ENCODE measurements at regions not wholly inside any gene's neighbourhood (a gene's known extent, or its start where the extent isn't known, plus 50 kb on each side); places are given as distances from the start of the nearest gene placed in this dataset.
A peak's percentile ranks its signal among the peaks of the same experiment; 100 is the strongest.

DNA sequence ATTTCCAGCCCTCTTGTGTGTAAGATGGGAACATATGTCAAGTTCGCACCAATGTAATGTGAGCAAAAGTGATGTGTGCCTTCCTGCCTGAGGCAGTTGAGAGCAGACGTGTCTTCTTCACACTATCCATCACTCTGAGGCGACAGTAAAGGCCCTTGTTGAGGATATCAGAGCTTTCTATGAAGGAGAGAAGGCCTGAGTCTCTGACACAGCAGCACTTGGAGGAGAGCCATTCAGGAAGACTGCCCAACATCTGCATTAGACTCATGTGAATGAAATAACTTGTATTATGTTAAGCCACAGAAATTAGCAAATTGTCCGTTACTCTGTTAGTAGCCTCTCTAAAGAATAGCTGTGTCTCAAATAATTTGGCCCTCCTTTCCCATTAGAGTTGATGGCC lies 108.8 kb upstream of the CCDC54 start:
- Histone ChIP-seq H3K27me3 (ENCODE audit: control insufficient read depth in 3 of 3, insufficient read depth in 3 of 3, low read length in 2 of 3) (no peaks in the 10 kb centered on the region), H3K36me3 (ENCODE audit: control insufficient read depth in 4 of 4, insufficient read depth in 4 of 4, low read length in 4 of 4) (no peaks in the 10 kb centered on the region), H3K4me3 (no peak overlapping the region), H3K27ac (ENCODE audit: low read depth in 1 of 2, low read length in 1 of 2) (no peak overlapping the region), H3K9me3 (ENCODE audit: control insufficient read depth in 4 of 4, insufficient read depth in 3 of 4, low read length in 3 of 4) (no peaks in the 10 kb centered on the region), H3K4me1 (ENCODE audit: control insufficient read depth in 5 of 5, insufficient read depth in 5 of 5, low read length in 5 of 5) (peaks cover 0 to 7% (median 0%) of the 10 kb centered on the region in 5 donors), H3K9ac (ENCODE audit: insufficient read depth in 1 of 2, low read length in 2 of 2) (no peak overlapping the region)
- DNase-seq (peak in 1 of 3 donors; percentile 43), ATAC-seq (ENCODE audit: insufficient read depth, low FRiP score) (no peak)
- 91 to 93% methylated on average over 4 of the region's 4 CpGs for WGBS, 2 donors
- TF ChIP-seq, protein P1, sequence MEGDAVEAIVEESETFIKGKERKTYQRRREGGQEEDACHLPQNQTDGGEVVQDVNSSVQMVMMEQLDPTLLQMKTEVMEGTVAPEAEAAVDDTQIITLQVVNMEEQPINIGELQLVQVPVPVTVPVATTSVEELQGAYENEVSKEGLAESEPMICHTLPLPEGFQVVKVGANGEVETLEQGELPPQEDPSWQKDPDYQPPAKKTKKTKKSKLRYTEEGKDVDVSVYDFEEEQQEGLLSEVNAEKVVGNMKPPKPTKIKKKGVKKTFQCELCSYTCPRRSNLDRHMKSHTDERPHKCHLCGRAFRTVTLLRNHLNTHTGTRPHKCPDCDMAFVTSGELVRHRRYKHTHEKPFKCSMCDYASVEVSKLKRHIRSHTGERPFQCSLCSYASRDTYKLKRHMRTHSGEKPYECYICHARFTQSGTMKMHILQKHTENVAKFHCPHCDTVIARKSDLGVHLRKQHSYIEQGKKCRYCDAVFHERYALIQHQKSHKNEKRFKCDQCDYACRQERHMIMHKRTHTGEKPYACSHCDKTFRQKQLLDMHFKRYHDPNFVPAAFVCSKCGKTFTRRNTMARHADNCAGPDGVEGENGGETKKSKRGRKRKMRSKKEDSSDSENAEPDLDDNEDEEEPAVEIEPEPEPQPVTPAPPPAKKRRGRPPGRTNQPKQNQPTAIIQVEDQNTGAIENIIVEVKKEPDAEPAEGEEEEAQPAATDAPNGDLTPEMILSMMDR (IDR thresholded peaks at IDR 0.05; ENCODE audit: control extremely low read depth, extremely low read depth): no peak

DNA sequence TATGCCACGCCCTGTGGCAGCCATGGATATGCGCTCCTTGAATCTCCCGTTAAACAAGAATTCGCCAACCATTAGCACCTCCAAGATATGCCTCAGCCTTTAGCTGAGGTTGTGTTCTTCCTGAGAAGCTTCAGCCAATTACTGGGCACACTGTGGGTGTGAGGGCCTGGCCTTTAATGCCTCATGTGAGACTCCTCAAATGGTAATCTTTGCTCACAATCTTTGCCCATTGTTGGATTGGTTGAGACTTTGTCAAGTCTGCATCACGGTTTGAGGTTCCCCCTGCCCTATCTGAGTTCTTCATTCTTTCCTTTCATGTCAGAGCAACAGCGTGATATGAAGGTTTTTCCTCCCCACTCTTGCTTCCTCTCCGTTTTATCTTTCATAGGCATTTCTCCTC lies 108.1 kb upstream of the CCDC54 start:
- DNase-seq (no peak), ATAC-seq (ENCODE audit: insufficient read depth, low FRiP score) (no peak)
- Histone ChIP-seq H3K9ac (ENCODE audit: insufficient read depth in 1 of 2, low read length in 2 of 2) (no peak overlapping the region), H3K4me1 (ENCODE audit: control insufficient read depth in 5 of 5, insufficient read depth in 5 of 5, low read length in 5 of 5) (peaks cover 0 to 7% (median 0%) of the 10 kb centered on the region in 5 donors), H3K27ac (ENCODE audit: low read depth in 1 of 2, low read length in 1 of 2) (no peak overlapping the region), H3K36me3 (ENCODE audit: control insufficient read depth in 4 of 4, insufficient read depth in 4 of 4, low read length in 4 of 4) (no peaks in the 10 kb centered on the region), H3K27me3 (ENCODE audit: control insufficient read depth in 3 of 3, insufficient read depth in 3 of 3, low read length in 2 of 3) (no peaks in the 10 kb centered on the region), H3K4me3 (no peak overlapping the region), H3K9me3 (ENCODE audit: control insufficient read depth in 4 of 4, insufficient read depth in 3 of 4, low read length in 3 of 4) (no peaks in the 10 kb centered on the region)
- TF ChIP-seq, protein P1 (IDR thresholded peaks at IDR 0.05; ENCODE audit: control extremely low read depth, extremely low read depth): no peak
- 71 to 79% methylated on average over 7 of the region's 7 CpGs for WGBS, 2 donors

DNA sequence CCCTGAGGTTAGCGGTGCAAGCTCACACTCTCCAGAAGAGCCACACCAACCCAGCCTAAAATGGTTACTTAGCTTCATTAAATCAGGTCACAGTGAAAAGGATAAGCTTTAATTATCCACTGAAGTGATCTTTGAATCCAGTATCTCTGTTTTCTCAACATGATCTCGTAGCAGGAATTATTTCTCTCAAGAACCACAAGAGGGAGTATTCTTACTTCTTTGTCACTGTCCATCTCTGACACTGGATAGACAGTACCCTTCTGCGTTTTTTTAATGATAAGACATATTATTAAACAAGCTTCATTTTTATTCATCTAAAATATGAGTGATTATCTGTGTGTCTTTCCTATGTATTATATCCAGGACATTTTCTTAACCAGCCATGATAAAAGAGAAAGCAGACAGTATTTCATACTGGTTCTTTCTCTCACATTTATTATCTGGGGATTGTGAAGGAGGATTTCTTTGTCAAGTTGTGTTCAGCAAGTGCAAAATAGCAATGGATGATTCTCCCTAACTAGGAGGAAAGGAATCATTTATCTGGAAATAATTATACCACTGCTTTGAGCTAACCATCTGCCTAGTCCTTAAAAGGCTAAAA lies 105.4 kb upstream of the CCDC54 start:
- Histone ChIP-seq H3K9me3 (ENCODE audit: control insufficient read depth in 4 of 4, insufficient read depth in 3 of 4, low read length in 3 of 4) (no peaks in the 10 kb centered on the region), H3K4me1 (ENCODE audit: control insufficient read depth in 5 of 5, insufficient read depth in 5 of 5, low read length in 5 of 5) (no peaks in the 10 kb centered on the region), H3K9ac (ENCODE audit: insufficient read depth in 1 of 2, low read length in 2 of 2) (no peak overlapping the region), H3K4me3 (no peak overlapping the region), H3K27me3 (ENCODE audit: control insufficient read depth in 3 of 3, insufficient read depth in 3 of 3, low read length in 2 of 3) (no peaks in the 10 kb centered on the region), H3K27ac (ENCODE audit: low read depth in 1 of 2, low read length in 1 of 2) (no peak overlapping the region), H3K36me3 (ENCODE audit: control insufficient read depth in 4 of 4, insufficient read depth in 4 of 4, low read length in 4 of 4) (no peaks in the 10 kb centered on the region)
- 11 to 20% methylated on average over 3 of the region's 3 CpGs for WGBS, 2 donors
- TF ChIP-seq, protein P1 (IDR thresholded peaks at IDR 0.05; ENCODE audit: control extremely low read depth, extremely low read depth): peak; percentile 35
- DNase-seq (peak in 2 of 3 donors; percentile 37), ATAC-seq (ENCODE audit: insufficient read depth, low FRiP score) (peak; percentile 77)

DNA sequence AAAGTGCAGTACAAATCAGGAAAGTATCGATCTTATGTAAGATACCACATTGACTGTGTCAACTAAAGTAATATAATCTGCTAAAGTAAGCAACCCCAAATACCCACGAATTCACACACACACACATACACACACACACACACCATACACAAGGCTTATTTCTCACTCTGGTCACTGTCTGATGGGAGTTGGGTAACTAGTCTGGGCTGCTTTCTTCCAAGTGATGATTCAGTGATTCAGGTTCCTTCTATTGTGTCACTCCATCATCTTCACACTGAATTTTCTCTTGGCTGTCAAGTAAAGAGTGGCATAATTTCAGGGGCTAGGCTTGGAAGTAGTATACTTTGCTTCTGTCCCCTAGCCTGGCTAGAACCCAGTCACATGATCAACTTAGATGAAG lies 104.8 kb upstream of the CCDC54 start:
- H3K9me3 ChIP-seq (ENCODE audit: control insufficient read depth in 4 of 4, insufficient read depth in 3 of 4, low read length in 3 of 4): no peaks in the 10 kb centered on the region

More for the DNA sequence above, 104.8 kb upstream of the CCDC54 start:
- DNase-seq: no peak
- Histone ChIP-seq H3K36me3 (ENCODE audit: control insufficient read depth in 4 of 4, insufficient read depth in 4 of 4, low read length in 4 of 4) (no peaks in the 10 kb centered on the region), H3K9ac (ENCODE audit: insufficient read depth in 1 of 2, low read length in 2 of 2) (no peak overlapping the region), H3K27ac (ENCODE audit: low read depth in 1 of 2, low read length in 1 of 2) (no peak overlapping the region), H3K4me1 (ENCODE audit: control insufficient read depth in 5 of 5, insufficient read depth in 5 of 5, low read length in 5 of 5) (no peaks in the 10 kb centered on the region), H3K27me3 (ENCODE audit: control insufficient read depth in 3 of 3, insufficient read depth in 3 of 3, low read length in 2 of 3) (no peaks in the 10 kb centered on the region), H3K4me3 (no peak overlapping the region)
- TF ChIP-seq, protein P1 (IDR thresholded peaks at IDR 0.05; ENCODE audit: control extremely low read depth, extremely low read depth): no peak
- no peak for ATAC-seq (ENCODE audit: insufficient read depth, low FRiP score)
- 88 to 90% methylated on average over 2 of the region's 2 CpGs for WGBS, 2 donors
